MM.1S (cell line): ENCODE measurements at regions not wholly inside any gene's neighbourhood (a gene's known extent, or its start where the extent isn't known, plus 50 kb on each side); places are given as distances from the start of the nearest gene placed in this dataset.

ENCODE experiments used
- DNase-seq: peaks from one replicate; pipeline ENCODE4 v3.0.0-alpha.2; 2015
- H2AFZ ChIP-seq: fragments of 300-600 bp; sonication (generic); 2 replicates; pipeline ENCODE4 v1.6.0; 2016; ENCODE audit warnings: antibody characterized with exemption, low read length
- H3F3A ChIP-seq: fragments of 300-600 bp; sonication (generic); 2 replicates; pipeline ENCODE4 v1.6.1; 2016; ENCODE audit warnings: mild to moderate bottlenecking, antibody characterized with exemption, low read length, moderate library complexity, mixed read lengths; ENCODE audit not compliant: insufficient read depth
- H3K27ac ChIP-seq: fragments of 300-600 bp; sonication (generic); 2 replicates; pipeline ENCODE4 v1.5.1; 2016; ENCODE audit warnings: mild to moderate bottlenecking, low read length
- H3K27me3 ChIP-seq: fragments of 300-600 bp; sonication (generic); replicated peaks from 2 replicates; pipeline ENCODE4 v1.6.0; 2016; ENCODE audit warnings: low read length; ENCODE audit not compliant: insufficient read depth
- H3K36me3 ChIP-seq: fragments of 300-600 bp; sonication (generic); replicated peaks from 2 replicates; pipeline ENCODE4 v1.6.1; 2016; ENCODE audit warnings: mild to moderate bottlenecking, low read length, mixed read lengths; ENCODE audit not compliant: insufficient read depth
- H3K4me1 ChIP-seq: fragments of 300-600 bp; sonication (generic); 2 replicates; pipeline ENCODE4 v1.6.1; 2016; ENCODE audit warnings: low read length, mixed read lengths
- H3K4me2 ChIP-seq: fragments of 300-600 bp; sonication (generic); 2 replicates; pipeline ENCODE4 v1.6.0; 2016; ENCODE audit warnings: low read depth, low read length
- H3K4me3 ChIP-seq: fragments of 300-600 bp; sonication (generic); 2 replicates; pipeline ENCODE4 v1.5.1; 2016; ENCODE audit warnings: low read length, mixed read lengths
- H3K79me2 ChIP-seq: fragments of 300-600 bp; sonication (generic); 2 replicates; pipeline ENCODE4 v1.6.1; 2016; ENCODE audit warnings: mixed run types, low read length, mixed read lengths
- H3K9ac ChIP-seq: fragments of 300-600 bp; sonication (generic); 2 replicates; pipeline ENCODE4 v1.6.1; 2016; ENCODE audit warnings: low read length, mixed read lengths
- H3K9me2 ChIP-seq: fragments of 300-600 bp; sonication (generic); replicated peaks from 2 replicates; pipeline ENCODE4 v1.6.1; 2016; ENCODE audit warnings: mild to moderate bottlenecking, low read length, mixed read lengths; ENCODE audit not compliant: insufficient read depth
- H3K9me3 ChIP-seq: fragments of 300-600 bp; sonication (generic); replicated peaks from 2 replicates; pipeline ENCODE4 v1.6.1; 2016; ENCODE audit warnings: mild to moderate bottlenecking, low read length, mixed read lengths; ENCODE audit not compliant: insufficient read depth
- H4K20me1 ChIP-seq: fragments of 300-600 bp; sonication (generic); 2 replicates; pipeline ENCODE4 v1.6.1; 2016; ENCODE audit warnings: mild to moderate bottlenecking, low read length, moderate library complexity, mixed read lengths; ENCODE audit not compliant: insufficient read depth
- CTCF ChIP-seq: fragments of 300-600 bp; sonication (generic); IDR thresholded peaks from 2 replicates; pipeline ENCODE4 v1.5.1; 2016; ENCODE audit warnings: antibody characterized with exemption, low read length, mixed read lengths
- EZH2 ChIP-seq: fragments of 300-600 bp; sonication (generic); optimal IDR thresholded peaks from 2 replicates; pipeline ENCODE3; 2017; ENCODE audit warnings: low read depth, mild to moderate bottlenecking, antibody characterized with exemption, low read length, mixed read lengths
- EZH2phosphoT487 ChIP-seq: fragments of 300-600 bp; sonication (generic); IDR thresholded peaks from 2 replicates; pipeline ENCODE4 v1.6.1; 2018; ENCODE audit warnings: antibody characterized with exemption, low read length

GRCh38 chr11:15836795-15837194 lies 519.6 kb downstream of the SOX6 start:
- Histone ChIP-seq H3K9me3 (no peaks in the 10 kb centered on the region), H3F3A (no peaks in the 10 kb centered on the region), H3K27ac (no peak overlapping the region), H3K36me3 (no peaks in the 10 kb centered on the region), H3K4me3 (no peak overlapping the region), H3K79me2 (no peaks in the 10 kb centered on the region), H3K9ac (no peak overlapping the region), H3K27me3 (no peaks in the 10 kb centered on the region), H2AFZ (no peak overlapping the region), H3K4me1 (no peaks in the 10 kb centered on the region), H4K20me1 (no peaks in the 10 kb centered on the region), H3K9me2 (no peaks in the 10 kb centered on the region), H3K4me2 (no peak overlapping the region)
- TF ChIP-seq EZH2 (no peak), EZH2phosphoT487 (no peak), CTCF (no peak)
- DNase-seq: no peak

- Histone ChIP-seq H3K9me3 (no peaks in the 10 kb centered on the region), H3K27ac (no peak overlapping the region), H3F3A (no peaks in the 10 kb centered on the region), H2AFZ (no peak overlapping the region), H3K4me2 (no peak overlapping the region), H3K27me3 (no peaks in the 10 kb centered on the region), H3K9ac (no peak overlapping the region), H4K20me1 (no peaks in the 10 kb centered on the region), H3K4me3 (no peak overlapping the region), H3K79me2 (no peaks in the 10 kb centered on the region), H3K36me3 (no peaks in the 10 kb centered on the region), H3K9me2 (no peaks in the 10 kb centered on the region), H3K4me1 (no peaks in the 10 kb centered on the region)
- no peak for TF ChIP-seq EZH2phosphoT487
- no peak for TF ChIP-seq EZH2
- TF ChIP-seq CTCF: no peak
- no peak for DNase-seq
These were observed 518.4 kb downstream of the SOX6 start for GRCh38 chr11:15837901-15838489.

GRCh38 chr11:15839061-15839460 lies 517.3 kb downstream of the SOX6 start:
- no peaks in the 10 kb centered on the region for H3K4me1 ChIP-seq

More at GRCh38 chr11:15839061-15839460, 517.3 kb downstream of the SOX6 start:
- H3K9ac ChIP-seq: no peak overlapping the region
- H3K27ac ChIP-seq: no peak overlapping the region
- TF ChIP-seq EZH2 (no peak), EZH2phosphoT487 (no peak), CTCF (no peak)
- no peaks in the 10 kb centered on the region for H3K27me3 ChIP-seq
- no peaks in the 10 kb centered on the region for H3K79me2 ChIP-seq
- no peaks in the 10 kb centered on the region for H3K36me3 ChIP-seq
- H3K4me3 ChIP-seq: no peak overlapping the region
- H3K4me2 ChIP-seq: no peak overlapping the region
- H3F3A ChIP-seq: no peaks in the 10 kb centered on the region
- no peaks in the 10 kb centered on the region for H3K9me2 ChIP-seq
- H4K20me1 ChIP-seq: no peaks in the 10 kb centered on the region
- H3K9me3 ChIP-seq: no peaks in the 10 kb centered on the region
- no peak for DNase-seq
- H2AFZ ChIP-seq: no peak overlapping the region
